ENCODE measurements at regions not wholly inside any gene's neighbourhood (a gene's known extent, or its start where the extent isn't known, plus 50 kb on each side); places are given as distances from the start of the nearest gene placed in this dataset.

GRCh38 chr6:88512951-88513350, 346.8 kb upstream of the CNR1 start:
- TF ChIP-seq CTCF (IDR thresholded peaks at IDR 0.05) (no peak), POLR2A (IDR thresholded peaks at IDR 0.05) (no peak), POLR2AphosphoS5 (IDR thresholded peaks at IDR 0.05) (no peak), EP300 (IDR thresholded peaks at IDR 0.05) (no peak)
